BE2C (cell line): ENCODE measurements at regions not wholly inside any gene's neighbourhood (a gene's known extent, or its start where the extent isn't known, plus 50 kb on each side); places are given as distances from the start of the nearest gene placed in this dataset.

Experiments used
- DNase-seq: peaks from one replicate; pipeline ENCODE4 v3.0.0-alpha.2; 2020
- H3K27me3 ChIP-seq: fragments of 250-450 bp; sonication (Bioruptor Pico); 2 replicates; pipeline ENCODE4 v1.5.1; 2020; ENCODE audit warnings: mild to moderate bottlenecking
- H3K36me3 ChIP-seq: fragments of 250-450 bp; sonication (Bioruptor Pico); 2 replicates; pipeline ENCODE4 v1.5.1; 2020; ENCODE audit warnings: mild to moderate bottlenecking
- H3K4me1 ChIP-seq: fragments of 250-450 bp; sonication (Bioruptor Pico); 2 replicates; pipeline ENCODE4 v1.5.1; 2020
- H3K4me3 ChIP-seq: 2 replicates; pipeline ENCODE4 v1.5.1; 2011; ENCODE audit warnings: low read depth, low read length
- H3K9me3 ChIP-seq: fragments of 250-450 bp; sonication (Bioruptor Pico); 2 replicates; pipeline ENCODE4 v1.5.1; 2020
- TF ChIP-seq, protein P1 (sequence below): IDR thresholded peaks from 2 replicates; pipeline ENCODE4 v1.5.1; 2012; ENCODE audit warnings: mild to moderate bottlenecking, low read depth, low read length

DNA sequence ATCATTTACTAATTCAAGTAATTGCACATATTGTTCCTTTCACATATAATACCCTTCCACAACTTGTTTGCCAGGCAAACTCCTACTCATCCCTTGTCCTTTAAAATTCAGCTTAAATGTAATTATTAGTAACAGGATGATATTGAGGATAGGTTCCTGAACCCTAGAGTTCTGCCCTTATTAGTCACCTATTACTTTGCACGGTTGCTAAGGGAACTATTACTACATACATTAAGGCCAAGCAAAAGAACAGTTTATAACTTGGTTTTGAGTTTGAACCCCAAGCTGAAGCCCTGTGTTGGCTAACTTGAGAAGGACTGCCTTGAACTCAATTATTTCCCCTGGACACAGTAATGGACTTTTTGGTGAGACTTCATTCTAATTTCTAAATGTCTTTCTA lies 529.7 kb downstream of the IGSF11 start:
- TF ChIP-seq, protein P1, sequence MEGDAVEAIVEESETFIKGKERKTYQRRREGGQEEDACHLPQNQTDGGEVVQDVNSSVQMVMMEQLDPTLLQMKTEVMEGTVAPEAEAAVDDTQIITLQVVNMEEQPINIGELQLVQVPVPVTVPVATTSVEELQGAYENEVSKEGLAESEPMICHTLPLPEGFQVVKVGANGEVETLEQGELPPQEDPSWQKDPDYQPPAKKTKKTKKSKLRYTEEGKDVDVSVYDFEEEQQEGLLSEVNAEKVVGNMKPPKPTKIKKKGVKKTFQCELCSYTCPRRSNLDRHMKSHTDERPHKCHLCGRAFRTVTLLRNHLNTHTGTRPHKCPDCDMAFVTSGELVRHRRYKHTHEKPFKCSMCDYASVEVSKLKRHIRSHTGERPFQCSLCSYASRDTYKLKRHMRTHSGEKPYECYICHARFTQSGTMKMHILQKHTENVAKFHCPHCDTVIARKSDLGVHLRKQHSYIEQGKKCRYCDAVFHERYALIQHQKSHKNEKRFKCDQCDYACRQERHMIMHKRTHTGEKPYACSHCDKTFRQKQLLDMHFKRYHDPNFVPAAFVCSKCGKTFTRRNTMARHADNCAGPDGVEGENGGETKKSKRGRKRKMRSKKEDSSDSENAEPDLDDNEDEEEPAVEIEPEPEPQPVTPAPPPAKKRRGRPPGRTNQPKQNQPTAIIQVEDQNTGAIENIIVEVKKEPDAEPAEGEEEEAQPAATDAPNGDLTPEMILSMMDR = no peak
- no peak for DNase-seq
- Histone ChIP-seq H3K36me3 (no peaks in the 10 kb centered on the region), H3K4me3 (no peak overlapping the region), H3K4me1 (no peaks in the 10 kb centered on the region), H3K27me3 (no peaks in the 10 kb centered on the region), H3K9me3 (no peaks in the 10 kb centered on the region)

DNA sequence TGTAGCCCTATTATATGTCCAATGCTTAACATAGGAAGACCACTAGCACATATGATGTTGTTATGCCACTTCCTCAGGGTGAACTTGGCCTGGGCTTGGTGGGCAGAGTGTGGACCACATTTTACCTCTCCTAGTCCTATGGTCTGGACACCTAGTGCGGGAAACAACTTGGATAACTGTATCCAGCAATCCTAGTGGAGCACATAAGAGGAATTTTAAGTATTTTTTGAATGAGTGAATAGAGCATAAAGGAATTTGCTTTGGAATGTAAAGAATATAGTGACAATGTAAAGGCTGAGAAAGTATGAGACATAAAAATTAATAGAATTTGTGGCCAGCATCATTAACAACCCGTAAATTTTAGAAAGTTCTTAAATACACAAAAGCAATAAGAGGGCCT lies 528.9 kb downstream of the IGSF11 start:
- H3K27me3 ChIP-seq = no peaks in the 10 kb centered on the region
- no peaks in the 10 kb centered on the region for H3K36me3 ChIP-seq
- TF ChIP-seq, protein P1 = no peak
- no peak overlapping the region for H3K4me3 ChIP-seq
- no peaks in the 10 kb centered on the region for H3K9me3 ChIP-seq
- no peak for DNase-seq
- no peaks in the 10 kb centered on the region for H3K4me1 ChIP-seq

DNA sequence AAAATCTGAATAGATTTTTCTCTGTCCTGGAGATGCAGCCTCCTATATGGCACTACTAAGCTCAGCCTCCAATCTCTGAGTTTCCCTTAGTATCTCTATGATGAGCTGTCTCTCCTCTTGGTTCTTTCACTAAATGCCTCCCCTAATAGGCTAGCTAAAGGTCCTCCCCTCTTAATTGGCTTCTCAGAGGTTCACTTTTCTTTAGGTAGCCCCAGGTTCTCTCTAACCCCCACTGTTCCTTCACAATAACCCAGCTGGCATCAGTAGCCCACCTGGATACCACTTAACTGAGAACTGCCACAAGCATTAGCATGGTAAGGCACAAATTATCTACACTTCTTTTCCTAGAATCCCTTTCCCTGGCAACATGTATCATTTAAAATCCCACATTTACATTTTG lies 523.2 kb downstream of the IGSF11 start:
- TF ChIP-seq, protein P1 = no peak
- no peaks in the 10 kb centered on the region for H3K27me3 ChIP-seq
- no peaks in the 10 kb centered on the region for H3K4me1 ChIP-seq
- H3K36me3 ChIP-seq = no peaks in the 10 kb centered on the region
- no peak overlapping the region for H3K4me3 ChIP-seq
- DNase-seq = no peak
- H3K9me3 ChIP-seq = no peaks in the 10 kb centered on the region

DNA sequence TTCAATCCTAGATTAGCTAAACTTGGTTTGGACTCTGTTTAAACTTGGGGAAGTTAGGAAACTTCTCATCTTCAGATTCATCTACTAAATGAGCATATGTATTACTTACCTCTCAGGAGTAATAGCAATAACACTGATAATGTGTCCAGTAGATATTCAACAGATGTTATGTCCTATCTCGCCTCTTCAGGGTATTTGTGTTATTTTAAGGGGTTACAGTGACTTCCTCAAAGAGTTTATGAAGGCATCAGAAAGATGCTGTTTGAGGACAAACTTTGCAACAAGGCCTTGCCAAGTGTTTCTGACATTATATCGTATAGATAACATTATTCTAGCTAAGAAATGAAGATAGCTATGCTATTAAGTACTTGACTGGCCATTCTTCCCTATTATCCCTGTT lies 522.3 kb downstream of the IGSF11 start:
- no peaks in the 10 kb centered on the region for H3K36me3 ChIP-seq
- no peaks in the 10 kb centered on the region for H3K27me3 ChIP-seq
- no peak overlapping the region for H3K4me3 ChIP-seq
- DNase-seq = no peak
- H3K4me1 ChIP-seq = no peaks in the 10 kb centered on the region
- no peaks in the 10 kb centered on the region for H3K9me3 ChIP-seq
- TF ChIP-seq, protein P1 = no peak

DNA sequence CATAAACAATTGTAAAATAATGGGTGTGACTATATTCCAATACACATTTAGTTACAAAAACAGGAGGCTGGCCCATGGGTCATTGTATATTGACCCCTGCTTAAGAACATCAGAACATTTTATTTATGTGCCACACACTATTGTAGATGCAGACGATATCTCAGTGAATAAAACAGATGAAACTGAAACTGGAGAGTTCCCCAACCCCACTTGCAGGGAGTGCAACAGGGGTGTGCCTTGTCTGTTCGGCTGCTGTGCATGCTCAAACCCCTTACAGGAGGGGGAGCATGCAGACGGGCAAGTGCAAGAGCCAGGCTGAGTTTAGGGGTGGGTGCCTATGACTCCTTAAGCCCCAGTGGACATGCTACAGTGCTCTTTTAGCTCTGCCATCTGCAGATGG lies 509.6 kb downstream of the IGSF11 start:
- Histone ChIP-seq H3K36me3 (no peaks in the 10 kb centered on the region), H3K27me3 (no peaks in the 10 kb centered on the region), H3K9me3 (no peaks in the 10 kb centered on the region), H3K4me1 (no peaks in the 10 kb centered on the region), H3K4me3 (no peak overlapping the region)
- DNase-seq = no peak
- TF ChIP-seq, protein P1 = no peak

DNA sequence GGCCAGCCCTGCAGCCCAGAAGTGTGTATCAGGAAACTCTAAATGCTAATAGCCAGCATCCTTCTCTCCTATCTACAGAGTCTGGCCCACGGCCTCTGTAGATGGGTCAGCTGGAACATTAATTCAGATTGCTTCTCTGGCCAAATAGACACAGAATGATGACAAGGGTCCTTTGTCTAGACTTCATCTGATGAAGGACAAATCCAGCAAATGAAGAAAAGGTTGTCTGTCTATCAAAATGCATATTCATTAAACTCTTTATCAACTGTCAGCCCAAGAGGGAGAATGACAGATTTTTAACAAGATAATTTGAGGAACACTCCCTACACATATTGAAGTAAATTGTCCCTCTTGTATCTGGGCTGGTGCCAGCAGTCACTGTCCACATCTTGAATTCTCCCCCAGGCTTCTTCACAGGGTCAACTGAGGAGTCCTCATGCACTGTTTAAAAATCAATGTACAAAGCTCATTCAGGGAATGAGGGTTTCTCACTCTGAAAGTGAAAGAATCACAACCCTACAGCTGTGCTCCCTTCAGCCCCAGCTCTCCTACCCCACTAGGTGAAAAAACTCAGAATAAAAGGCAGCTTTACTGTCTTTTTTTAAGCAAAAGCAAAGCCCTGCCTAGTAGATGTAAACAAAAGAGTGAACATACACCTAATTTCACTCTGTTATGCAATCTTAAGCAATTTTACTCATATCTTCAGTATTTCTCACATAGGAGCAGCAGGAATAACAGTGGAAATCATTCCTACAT lies 507.7 kb downstream of the IGSF11 start:
- H3K36me3 ChIP-seq = no peaks in the 10 kb centered on the region
- H3K4me1 ChIP-seq = no peaks in the 10 kb centered on the region
- no peaks in the 10 kb centered on the region for H3K9me3 ChIP-seq
- TF ChIP-seq, protein P1 = no peak
- no peak overlapping the region for H3K4me3 ChIP-seq
- no peak for DNase-seq
- H3K27me3 ChIP-seq = no peaks in the 10 kb centered on the region
